ENCODE measurements at regions not wholly inside any gene's neighbourhood (a gene's known extent, or its start where the extent isn't known, plus 50 kb on each side); places are given as distances from the start of the nearest gene placed in this dataset.

DNA sequence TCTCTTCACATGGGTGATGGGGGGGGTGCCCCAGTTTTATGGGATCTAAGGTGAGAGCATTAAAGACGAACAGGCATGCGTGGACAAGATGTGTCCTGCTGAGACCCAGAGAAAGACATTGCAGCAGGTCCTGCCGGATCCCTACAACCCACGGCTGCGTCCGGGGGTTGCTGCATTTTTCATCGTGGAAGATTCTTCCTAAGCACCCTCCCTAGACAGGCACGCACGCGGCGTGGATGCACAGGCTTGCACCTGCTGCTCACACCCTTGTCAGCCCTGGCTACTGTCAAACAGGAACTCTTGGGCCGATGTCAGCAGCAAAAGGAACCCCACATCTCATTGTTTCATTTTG, 280.6 kb upstream of the RTL1 start:
- POLR2A ChIA-PET = no interaction called here
- Histone ChIP-seq H3K9me2 (ENCODE audit: insufficient read depth) (no peaks in the 10 kb centered on the region), H3K36me3 (ENCODE audit: control insufficient read depth in 1 of 2, insufficient read depth in 2 of 2, low read length in 2 of 2) (no peaks in the 10 kb centered on the region), H3K27me3 (ENCODE audit: insufficient read depth, low read length) (no peaks in the 10 kb centered on the region), H3K9me3 (ENCODE audit: control insufficient read depth in 1 of 2, insufficient read depth in 1 of 2, low read depth in 1 of 2, low read length in 2 of 2) (no peaks in the 10 kb centered on the region), H3K4me2 (ENCODE audit: low read length) (no peak overlapping the region), H3K4me1 (ENCODE audit: control insufficient read depth in 1 of 2, insufficient read depth in 2 of 2, low read length in 2 of 2) (no peaks in the 10 kb centered on the region), H3K79me2 (ENCODE audit: insufficient read depth, low read length) (no peaks in the 10 kb centered on the region), H3K4me3 (replicated peaks in 1 of 2; ENCODE audit: low read depth in 1 of 2, low read length in 2 of 2) (no peak overlapping the region), H2AFZ (ENCODE audit: low read depth, low read length, poor library complexity, severe bottlenecking) (no peak overlapping the region), H4K20me1 (ENCODE audit: insufficient read depth) (no peaks in the 10 kb centered on the region), H3K9ac (ENCODE audit: low read length) (no peak overlapping the region), H3K27ac (ENCODE audit: low read depth, low read length) (no peak overlapping the region)
- TF ChIP-seq POLR2AphosphoS5 (IDR thresholded peaks at IDR 0.05; ENCODE audit: low read depth, low read length) (no peak), FOSL1 (IDR thresholded peaks at IDR 0.05; ENCODE audit: low read depth) (no peak), SRF (IDR thresholded peaks at IDR 0.05; ENCODE audit: low read depth) (no peak), CBX3 (IDR thresholded peaks at IDR 0.05; ENCODE audit: low read depth) (no peak), JUND (IDR thresholded peaks at IDR 0.05) (no peak)
- TF ChIP-seq, protein P1, sequence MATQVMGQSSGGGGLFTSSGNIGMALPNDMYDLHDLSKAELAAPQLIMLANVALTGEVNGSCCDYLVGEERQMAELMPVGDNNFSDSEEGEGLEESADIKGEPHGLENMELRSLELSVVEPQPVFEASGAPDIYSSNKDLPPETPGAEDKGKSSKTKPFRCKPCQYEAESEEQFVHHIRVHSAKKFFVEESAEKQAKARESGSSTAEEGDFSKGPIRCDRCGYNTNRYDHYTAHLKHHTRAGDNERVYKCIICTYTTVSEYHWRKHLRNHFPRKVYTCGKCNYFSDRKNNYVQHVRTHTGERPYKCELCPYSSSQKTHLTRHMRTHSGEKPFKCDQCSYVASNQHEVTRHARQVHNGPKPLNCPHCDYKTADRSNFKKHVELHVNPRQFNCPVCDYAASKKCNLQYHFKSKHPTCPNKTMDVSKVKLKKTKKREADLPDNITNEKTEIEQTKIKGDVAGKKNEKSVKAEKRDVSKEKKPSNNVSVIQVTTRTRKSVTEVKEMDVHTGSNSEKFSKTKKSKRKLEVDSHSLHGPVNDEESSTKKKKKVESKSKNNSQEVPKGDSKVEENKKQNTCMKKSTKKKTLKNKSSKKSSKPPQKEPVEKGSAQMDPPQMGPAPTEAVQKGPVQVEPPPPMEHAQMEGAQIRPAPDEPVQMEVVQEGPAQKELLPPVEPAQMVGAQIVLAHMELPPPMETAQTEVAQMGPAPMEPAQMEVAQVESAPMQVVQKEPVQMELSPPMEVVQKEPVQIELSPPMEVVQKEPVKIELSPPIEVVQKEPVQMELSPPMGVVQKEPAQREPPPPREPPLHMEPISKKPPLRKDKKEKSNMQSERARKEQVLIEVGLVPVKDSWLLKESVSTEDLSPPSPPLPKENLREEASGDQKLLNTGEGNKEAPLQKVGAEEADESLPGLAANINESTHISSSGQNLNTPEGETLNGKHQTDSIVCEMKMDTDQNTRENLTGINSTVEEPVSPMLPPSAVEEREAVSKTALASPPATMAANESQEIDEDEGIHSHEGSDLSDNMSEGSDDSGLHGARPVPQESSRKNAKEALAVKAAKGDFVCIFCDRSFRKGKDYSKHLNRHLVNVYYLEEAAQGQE (IDR thresholded peaks at IDR 0.05; ENCODE audit: low read depth) = no peak
- DNase-seq (ENCODE audit: low read depth, low spot score) (no peak), ATAC-seq (no peak)
- BruUV-seq (replicated peaks) = no TSS peak
- CTCF ChIA-PET = no interaction called here
- intact Hi-C loops (cut with micrococcal nuclease) = no loop called here
- RAD21 ChIA-PET (ENCODE audit: low non-redundant PET in 1 of 2, low total read pairs in 2 of 2, uncharacterized antibody in 2 of 2, unreplicated experiment in 2 of 2) = no interaction called here

DNA sequence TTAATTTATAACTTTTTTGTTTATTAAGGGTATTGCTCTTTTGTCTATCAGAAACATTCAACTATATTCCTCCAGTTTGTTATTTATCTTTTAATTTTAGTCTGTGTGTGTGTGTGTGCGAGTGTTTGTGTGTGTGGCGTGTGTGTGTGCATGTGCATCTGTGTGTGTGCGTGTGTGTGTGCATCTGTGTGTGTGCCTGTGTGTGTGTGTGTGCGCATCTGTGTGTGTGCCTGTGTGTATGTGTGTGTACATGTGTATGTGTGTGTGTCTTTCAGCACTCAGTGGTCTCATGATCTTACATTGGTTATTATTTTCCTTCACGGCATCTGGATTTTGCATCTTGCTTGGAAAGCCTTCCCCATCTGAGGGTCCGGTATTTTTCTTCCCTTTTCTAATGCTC, 281.1 kb upstream of the RTL1 start:
- ChIA-PET CTCF (no interaction called here), RAD21 (ENCODE audit: low non-redundant PET in 1 of 2, low total read pairs in 2 of 2, uncharacterized antibody in 2 of 2, unreplicated experiment in 2 of 2) (no interaction called here), POLR2A (no interaction called here)
- Histone ChIP-seq H3K4me3 (replicated peaks in 1 of 2; ENCODE audit: low read depth in 1 of 2, low read length in 2 of 2) (no peak overlapping the region), H3K4me1 (ENCODE audit: control insufficient read depth in 1 of 2, insufficient read depth in 2 of 2, low read length in 2 of 2) (no peaks in the 10 kb centered on the region), H3K36me3 (ENCODE audit: control insufficient read depth in 1 of 2, insufficient read depth in 2 of 2, low read length in 2 of 2) (no peaks in the 10 kb centered on the region), H3K27me3 (ENCODE audit: insufficient read depth, low read length) (no peaks in the 10 kb centered on the region), H2AFZ (ENCODE audit: low read depth, low read length, poor library complexity, severe bottlenecking) (no peak overlapping the region), H3K79me2 (ENCODE audit: insufficient read depth, low read length) (no peaks in the 10 kb centered on the region), H3K9me2 (ENCODE audit: insufficient read depth) (no peaks in the 10 kb centered on the region), H4K20me1 (ENCODE audit: insufficient read depth) (no peaks in the 10 kb centered on the region), H3K9ac (ENCODE audit: low read length) (no peak overlapping the region), H3K9me3 (ENCODE audit: control insufficient read depth in 1 of 2, insufficient read depth in 1 of 2, low read depth in 1 of 2, low read length in 2 of 2) (no peaks in the 10 kb centered on the region), H3K4me2 (ENCODE audit: low read length) (no peak overlapping the region), H3K27ac (ENCODE audit: low read depth, low read length) (no peak overlapping the region)
- intact Hi-C loops (cut with micrococcal nuclease) = no loop called here
- no TSS peak for BruUV-seq (replicated peaks)
- ATAC-seq (no peak), DNase-seq (ENCODE audit: low read depth, low spot score) (no peak)
- TF ChIP-seq, protein P1 (IDR thresholded peaks at IDR 0.05; ENCODE audit: low read depth) = no peak
- no peak for TF ChIP-seq EZH2 (IDR thresholded peaks at IDR 0.05)
- TF ChIP-seq RAD21 (IDR thresholded peaks at IDR 0.05; ENCODE audit: low read depth) = no peak
- TF ChIP-seq ZFX (IDR thresholded peaks at IDR 0.05) = no peak
- TF ChIP-seq EGR1 (IDR thresholded peaks at IDR 0.05; ENCODE audit: low read depth) = no peak
- no peak for TF ChIP-seq JUND (IDR thresholded peaks at IDR 0.05)
- no peak for TF ChIP-seq ZNF274 (IDR thresholded peaks at IDR 0.05; ENCODE audit: low read depth, low read length)
- no peak for TF ChIP-seq SIN3A (IDR thresholded peaks at IDR 0.05; ENCODE audit: low read depth)
- no peak for TF ChIP-seq YY1 (IDR thresholded peaks at IDR 0.05; ENCODE audit: extremely low read depth, insufficient replicate concordance, low read depth, low read length)
- TF ChIP-seq FOSL1 (IDR thresholded peaks at IDR 0.05; ENCODE audit: low read depth) = no peak
- no peak for TF ChIP-seq POLR2AphosphoS5 (IDR thresholded peaks at IDR 0.05; ENCODE audit: low read depth, low read length)
- TF ChIP-seq SRF (IDR thresholded peaks at IDR 0.05; ENCODE audit: low read depth) = no peak
